Liver (tissue), 7 donors: ENCODE measurements at regions not wholly inside any gene's neighbourhood (a gene's known extent, or its start where the extent isn't known, plus 50 kb on each side); places are given as distances from the start of the nearest gene placed in this dataset.
A peak's percentile ranks its signal among the peaks of the same experiment; 100 is the strongest.

ENCODE experiments used
- DNase-seq: peaks from one replicate; pipeline ENCODE4 v3.0.0-alpha.2; 2017; ENCODE audit warnings: low spot score
- H3K27ac ChIP-seq, 2 donors: one replicate each; pipeline ENCODE4 v1.7.0; 2013; ENCODE audit warnings: inconsistent platforms in 2 of 2, low read length in 2 of 2, control low read depth in 1 of 2, low read depth in 1 of 2, mild to moderate bottlenecking in 1 of 2
- H3K27me3 ChIP-seq, 4 donors: one replicate each; pipeline versions ENCODE4 v1.6.1 to v1.7.0; 2013; ENCODE audit warnings: low read length in 3 of 4, inconsistent platforms in 1 of 4, mild to moderate bottlenecking in 1 of 4, moderate library complexity in 1 of 4; ENCODE audit not compliant: control insufficient read depth in 4 of 4, insufficient read depth in 4 of 4
- H3K36me3 ChIP-seq, 4 donors: one replicate each; pipeline versions ENCODE4 v1.6.1 to v1.7.0; 2013; ENCODE audit warnings: low read length in 3 of 4, mild to moderate bottlenecking in 3 of 4, low read depth in 1 of 4, moderate library complexity in 1 of 4; ENCODE audit not compliant: control insufficient read depth in 4 of 4, insufficient read depth in 3 of 4
- H3K4me1 ChIP-seq, 4 donors: one replicate each; pipeline versions ENCODE4 v1.6.1 to v1.7.0; 2013; ENCODE audit warnings: low read length in 3 of 4, mild to moderate bottlenecking in 3 of 4, moderate library complexity in 1 of 4; ENCODE audit not compliant: control insufficient read depth in 4 of 4, insufficient read depth in 4 of 4
- H3K4me3 ChIP-seq, 3 donors: one replicate each; pipeline versions ENCODE4 v1.6.1 to v1.7.0; 2013; ENCODE audit warnings: low read length in 3 of 3, control low read depth in 1 of 3, low read depth in 1 of 3, mild to moderate bottlenecking in 1 of 3
- H3K9ac ChIP-seq, 2 donors: one replicate each; pipeline ENCODE4 v1.7.0; 2013; ENCODE audit warnings: low read length in 2 of 2, mild to moderate bottlenecking in 2 of 2, moderate library complexity in 2 of 2, control low read depth in 1 of 2, low read depth in 1 of 2
- H3K9me3 ChIP-seq, 4 donors: one replicate each; pipeline versions ENCODE4 v1.6.1 to v1.7.0; 2013; ENCODE audit warnings: low read length in 3 of 4; ENCODE audit not compliant: control insufficient read depth in 4 of 4
- EGR1 ChIP-seq, 2 donors: IDR thresholded peaks; 2 replicates each; pipeline ENCODE4 v1.6.1; 2016 to 2018; ENCODE audit warnings: antibody characterized with exemption in 2 of 2, low read depth in 2 of 2
- FOXA1 ChIP-seq: IDR thresholded peaks from 2 replicates; pipeline ENCODE4 v1.6.1; 2016; ENCODE audit warnings: antibody characterized with exemption
- FOXA2 ChIP-seq: IDR thresholded peaks from 2 replicates; pipeline ENCODE4 v1.6.1; 2016; ENCODE audit warnings: antibody characterized with exemption
- GABPA ChIP-seq, 2 donors: IDR thresholded peaks in 1 of 2; conservative IDR thresholded peaks in 1 of 2; 2 replicates each; pipeline ENCODE4 v1.6.1; 2016; ENCODE audit warnings: antibody characterized with exemption in 2 of 2, mild to moderate bottlenecking in 1 of 2, moderate library complexity in 1 of 2
- HNF4A ChIP-seq, 2 donors: conservative IDR thresholded peaks; 2 replicates each; pipeline ENCODE4 v1.6.1; 2016; ENCODE audit warnings: antibody characterized with exemption in 2 of 2, mild to moderate bottlenecking in 2 of 2
- HNF4G ChIP-seq: IDR thresholded peaks from 2 replicates; pipeline ENCODE4 v1.6.1; 2016; ENCODE audit warnings: antibody characterized with exemption
- JUND ChIP-seq, 2 donors: IDR thresholded peaks; 2 replicates each; pipeline ENCODE4 v1.6.1; 2016; ENCODE audit warnings: antibody characterized with exemption in 2 of 2
- MAX ChIP-seq: IDR thresholded peaks from 2 replicates; pipeline ENCODE4 v1.6.1; 2016; ENCODE audit warnings: antibody characterized with exemption
- NR2F2 ChIP-seq: IDR thresholded peaks from 2 replicates; pipeline ENCODE4 v1.6.1; 2016; ENCODE audit warnings: antibody characterized with exemption
- RAD21 ChIP-seq, 2 donors: IDR thresholded peaks; 2 replicates each; pipeline ENCODE4 v1.6.1; 2016; ENCODE audit warnings: antibody characterized with exemption in 2 of 2, mild to moderate bottlenecking in 2 of 2
- REST ChIP-seq: IDR thresholded peaks from 2 replicates; pipeline ENCODE4 v1.6.1; 2016; ENCODE audit warnings: antibody characterized with exemption, mild to moderate bottlenecking
- RXRA ChIP-seq, 2 donors: IDR thresholded peaks; 2 replicates each; pipeline ENCODE4 v1.6.1; 2017 to 2018; ENCODE audit warnings: antibody characterized with exemption in 2 of 2, mild to moderate bottlenecking in 1 of 2
- SP1 ChIP-seq: IDR thresholded peaks from 2 replicates; pipeline ENCODE4 v1.6.1; 2018; ENCODE audit warnings: antibody characterized with exemption, mild to moderate bottlenecking
- TAF1 ChIP-seq: conservative IDR thresholded peaks from 2 replicates; pipeline ENCODE4 v1.6.1; 2016; ENCODE audit warnings: antibody characterized with exemption, mild to moderate bottlenecking
- YY1 ChIP-seq: IDR thresholded peaks from 2 replicates; pipeline ENCODE4 v1.6.1; 2016; ENCODE audit warnings: antibody characterized with exemption, mild to moderate bottlenecking
- ZBTB33 ChIP-seq: IDR thresholded peaks from 2 replicates; pipeline ENCODE4 v1.6.1; 2016; ENCODE audit warnings: antibody characterized with exemption
- WGBS: extraction: QIAGEN DNeasy Blood & Tissue Kit; methylation state at CpG from one replicate; pipeline ENCODE4 v1.1.7; 2013; 5-methylcytosine and 5-hydroxymethylcytosine counted together
- TF ChIP-seq, protein P1 (sequence below): IDR thresholded peaks from 2 replicates; pipeline ENCODE4 v1.6.1; 2016; ENCODE audit warnings: antibody characterized with exemption
- donor health status: healthy.
- donor health status: healthy.
- donor health status: healthy.
- donor health status: healthy.

- Histone ChIP-seq H3K4me3 (no peak overlapping the region), H3K4me1 (no peaks in the 10 kb centered on the region), H3K9me3 (peaks cover 0 to 5% (median 1%) of the 10 kb centered on the region in 4 donors), H3K27ac (no peak overlapping the region), H3K9ac (no peak overlapping the region), H3K27me3 (no peaks in the 10 kb centered on the region), H3K36me3 (no peaks in the 10 kb centered on the region)
- TF ChIP-seq NR2F2 = peak; percentile 47
- TF ChIP-seq, protein P1, sequence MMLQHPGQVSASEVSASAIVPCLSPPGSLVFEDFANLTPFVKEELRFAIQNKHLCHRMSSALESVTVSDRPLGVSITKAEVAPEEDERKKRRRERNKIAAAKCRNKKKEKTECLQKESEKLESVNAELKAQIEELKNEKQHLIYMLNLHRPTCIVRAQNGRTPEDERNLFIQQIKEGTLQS = no peak
- DNase-seq = no peak
- WGBS = 58% methylated on average over 13 of the region's 13 CpGs
Measured at GRCh38 chr2:71746946-71747501, 293.7 kb downstream of the DYSF start.

DNA sequence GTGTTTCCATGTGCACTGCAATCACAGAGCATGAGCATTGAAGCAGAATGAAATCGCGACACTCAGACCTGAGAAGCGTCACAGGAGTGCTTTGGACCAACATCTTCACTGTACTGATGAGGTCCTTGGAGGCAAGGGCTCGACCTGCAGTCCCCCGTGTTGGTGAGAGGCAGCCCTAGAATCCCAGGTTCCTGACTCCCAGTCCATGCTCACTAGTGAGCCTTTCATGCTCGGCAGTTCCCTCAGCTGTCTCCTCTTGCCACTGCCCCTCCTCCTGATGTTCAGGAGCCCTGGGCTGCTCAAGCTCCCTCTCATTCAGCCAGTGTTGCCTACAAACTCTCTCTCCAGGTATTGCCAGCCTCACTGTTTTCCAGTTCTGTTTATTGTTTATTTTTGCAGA is 291.4 kb downstream of the DYSF start:
- H3K4me3 ChIP-seq = no peak overlapping the region
- no peaks in the 10 kb centered on the region for H3K4me1 ChIP-seq
- H3K36me3 ChIP-seq = no peaks in the 10 kb centered on the region
- H3K27me3 ChIP-seq = no peaks in the 10 kb centered on the region
- H3K27ac ChIP-seq = no peak overlapping the region
- WGBS = 72% methylated on average over 6 of the region's 6 CpGs
- H3K9ac ChIP-seq = no peak overlapping the region
- no peak for TF ChIP-seq RAD21 (IDR thresholded peaks at IDR 0.05)
- TF ChIP-seq HNF4G = no peak
- TF ChIP-seq HNF4A (conservative IDR thresholded peaks at IDR 0.05) = no peak
- no peak for TF ChIP-seq SP1
- no peak for TF ChIP-seq ZBTB33
- TF ChIP-seq TAF1 = no peak
- TF ChIP-seq GABPA (IDR thresholded peaks at IDR 0.05 in 1 of 2, conservative IDR thresholded peaks at IDR 0.05 in 1 of 2) = no peak
- TF ChIP-seq JUND (IDR thresholded peaks at IDR 0.05) = no peak
- no peak for TF ChIP-seq EGR1 (IDR thresholded peaks at IDR 0.05; ENCODE audit: low read depth in 2 of 2)
- TF ChIP-seq RXRA (IDR thresholded peaks at IDR 0.05) = no peak
- no peak for TF ChIP-seq MAX
- TF ChIP-seq REST = no peak
- TF ChIP-seq FOXA2 = no peak
- TF ChIP-seq YY1 = no peak
- TF ChIP-seq FOXA1 = no peak
- TF ChIP-seq NR2F2 = no peak
- peaks cover 0 to 3% (median 0%) of the 10 kb centered on the region in 4 donors for H3K9me3 ChIP-seq
- no peak for DNase-seq
